GM21360 (cell line): ENCODE measurements at regions not wholly inside any gene's neighbourhood (a gene's known extent, or its start where the extent isn't known, plus 50 kb on each side); places are given as distances from the start of the nearest gene placed in this dataset.
"Not testable (repeated sequence)": the region's sequence is repeated elsewhere in the genome, so short reads cannot be mapped to it uniquely, and the experiment has no call there.

ENCODE experiments used
- ATAC-seq: cut with Tn5 transposase; IDR thresholded peaks from one replicate; pipeline ENCODE4 v1.9.1; 2021; ENCODE audit warnings: mild to moderate bottlenecking, moderate library complexity; ENCODE audit not compliant: unreplicated experiment

DNA sequence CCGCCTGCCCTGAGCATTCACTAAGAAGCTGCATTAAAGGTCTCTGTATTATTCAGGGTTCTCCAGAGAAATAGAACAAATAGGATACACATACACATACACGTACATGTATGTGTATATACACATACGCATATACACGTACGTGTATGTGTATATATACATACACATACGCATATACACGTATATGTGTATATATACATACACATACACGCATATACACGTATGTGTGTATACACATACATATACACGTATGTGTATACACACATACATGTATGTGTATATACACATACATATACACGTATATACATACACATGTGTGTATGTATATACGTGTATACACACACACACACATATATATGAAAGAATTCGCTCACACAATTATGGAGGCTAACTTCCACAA is 108.9 kb upstream of the BARHL2 start:
- no peak for ATAC-seq

DNA sequence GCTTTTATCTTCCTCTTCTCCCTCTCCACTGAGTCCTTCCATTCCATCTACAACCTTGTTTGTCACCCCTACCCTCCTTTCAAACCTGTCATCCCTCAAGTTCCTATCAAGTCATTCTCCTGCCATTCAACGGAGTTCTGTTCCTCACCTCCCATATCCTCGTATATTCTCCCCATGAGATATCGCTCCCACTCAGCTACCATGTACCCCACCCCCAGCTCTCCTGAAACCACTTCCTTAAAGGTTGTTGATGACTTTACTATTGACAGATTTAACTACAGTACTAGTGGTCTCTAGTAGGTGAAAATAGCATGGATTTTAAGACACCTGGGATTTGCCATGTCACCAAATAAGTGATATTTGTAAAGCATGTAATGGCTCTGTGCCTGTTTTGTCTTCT is 107.4 kb upstream of the BARHL2 start:
- ATAC-seq, result no peak

DNA sequence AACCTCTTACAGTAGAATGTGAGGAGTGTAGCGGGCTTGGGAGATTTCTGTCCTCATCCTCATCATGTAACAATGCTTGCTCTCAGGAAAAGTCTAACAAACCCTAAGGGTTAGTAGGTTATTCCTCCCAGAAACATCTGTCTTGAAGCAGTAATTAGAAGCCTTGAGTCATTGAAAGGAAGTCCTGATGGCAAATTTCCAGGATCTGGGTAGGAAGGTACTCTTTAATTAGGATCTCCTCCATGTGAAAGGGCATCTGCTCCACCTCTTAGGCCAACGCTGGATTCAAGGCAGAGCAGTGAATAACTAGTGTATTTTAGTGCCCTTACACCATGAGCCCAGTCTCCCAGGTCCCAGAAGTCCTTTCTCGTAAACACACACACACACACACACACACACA is 106.6 kb upstream of the BARHL2 start:
- no peak for ATAC-seq

DNA sequence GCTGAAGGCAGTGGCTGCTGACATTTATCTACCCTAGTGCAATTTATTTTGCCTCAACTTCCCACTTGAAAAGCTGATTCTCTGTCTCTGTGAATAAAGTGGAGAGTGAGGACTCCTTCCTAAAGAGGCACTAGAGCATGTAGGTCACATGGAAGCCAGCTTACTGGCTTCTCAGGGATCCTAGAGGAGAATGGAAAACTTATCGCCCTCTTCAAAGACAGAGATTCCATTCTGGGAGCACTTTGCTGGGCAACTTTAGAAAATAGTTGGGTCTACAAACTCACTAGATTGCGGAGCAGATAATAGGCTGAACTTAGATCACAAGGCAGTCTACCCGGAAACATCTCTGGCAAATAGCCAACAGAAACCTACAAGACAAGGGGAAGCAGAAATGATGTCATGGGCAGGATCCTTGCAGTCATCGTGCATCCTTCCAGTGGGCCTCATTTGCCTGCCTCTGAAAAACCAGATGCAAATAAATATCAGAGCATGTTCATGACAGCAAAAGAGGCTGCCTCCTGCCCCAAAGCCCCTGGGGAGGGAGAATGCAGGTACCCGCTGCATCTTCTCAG is 104.8 kb upstream of the BARHL2 start:
- ATAC-seq, result no peak

DNA sequence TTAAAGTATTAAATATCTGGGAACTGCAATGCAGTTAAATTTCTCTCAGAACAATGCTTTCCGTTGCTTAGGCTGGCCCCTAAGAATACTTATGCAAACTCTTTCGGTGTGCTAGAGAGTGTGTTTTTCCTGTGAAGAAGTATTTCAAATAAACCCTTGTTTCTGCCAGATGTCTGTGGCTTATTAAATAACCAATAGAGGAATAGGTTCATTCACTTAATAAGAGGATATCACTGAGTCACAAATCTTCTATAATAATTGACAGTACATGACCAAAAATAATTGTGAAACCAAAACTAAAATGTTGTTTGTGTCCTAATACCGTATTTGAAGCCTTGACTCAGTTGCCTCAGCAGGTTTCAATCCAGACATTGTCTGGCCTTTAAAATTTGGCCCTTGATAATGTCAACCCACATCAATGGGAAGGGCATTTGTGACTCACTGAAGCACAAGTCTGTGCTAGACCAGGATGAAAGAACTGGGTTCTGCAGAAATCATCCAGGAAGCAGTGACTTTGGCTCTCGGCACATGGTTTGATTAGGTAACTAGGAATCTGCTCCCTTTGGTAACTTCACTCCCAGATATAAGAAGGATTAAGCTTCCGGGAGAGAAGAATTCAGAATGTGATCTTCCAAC is 104.2 kb upstream of the BARHL2 start:
- ATAC-seq, result no peak

DNA sequence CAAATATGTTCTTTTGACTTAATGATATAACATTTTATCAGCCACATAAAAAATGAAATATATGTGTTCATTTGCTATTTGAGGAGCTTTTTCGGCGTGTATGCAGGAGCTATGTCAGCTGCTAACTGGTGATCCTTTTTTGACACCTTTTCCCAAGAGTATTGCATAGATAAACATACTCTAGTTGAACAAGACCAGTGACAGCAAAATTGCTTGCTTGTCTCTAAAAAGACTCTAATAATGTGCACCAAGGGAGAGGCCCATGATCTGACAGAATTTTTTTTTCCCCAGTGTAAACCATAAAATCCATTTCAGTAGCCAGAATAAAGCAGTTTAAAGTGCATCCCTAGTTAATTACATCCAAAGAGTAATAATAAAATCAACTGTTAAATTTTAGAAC is 103.6 kb upstream of the BARHL2 start:
- ATAC-seq, result no peak

DNA sequence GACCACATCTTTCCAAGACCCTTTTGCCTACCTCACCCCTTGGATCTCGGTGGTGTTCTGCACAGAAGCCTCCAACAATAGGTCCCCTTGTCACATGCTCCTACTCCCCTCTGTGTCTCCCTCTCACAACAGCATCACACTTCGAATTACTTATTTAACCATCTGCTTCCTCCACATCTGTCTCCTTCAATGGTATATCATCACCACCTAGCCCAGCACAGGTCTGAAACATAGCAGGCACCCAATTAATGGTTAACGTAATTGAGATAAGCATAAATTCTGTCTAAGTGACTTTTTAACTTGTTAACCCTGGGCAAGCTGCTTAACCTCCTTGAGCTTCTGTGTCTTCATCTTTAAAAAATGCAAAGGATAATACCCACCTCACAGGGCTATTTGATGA is 100.3 kb upstream of the BARHL2 start:
- ATAC-seq, result no peak

DNA sequence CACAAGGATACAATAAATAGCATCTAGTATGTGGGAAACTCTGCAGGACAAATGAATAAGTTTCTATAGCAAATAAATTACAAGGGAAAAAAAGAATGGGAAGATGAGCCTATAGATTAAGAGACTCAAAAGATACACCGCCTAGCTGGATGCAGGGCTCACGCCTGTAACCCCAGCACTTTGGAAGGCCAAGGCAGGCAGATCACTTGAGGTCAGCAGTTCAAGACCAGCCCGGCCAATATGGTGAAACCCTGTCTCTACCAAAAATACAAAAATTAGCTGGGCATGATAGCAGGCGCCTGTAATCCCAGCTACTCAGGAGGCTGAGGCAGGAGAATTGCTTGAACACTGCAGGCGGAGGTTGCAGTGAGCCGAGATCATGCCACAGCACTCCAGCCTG is 95.1 kb upstream of the BARHL2 start:
- not testable (repeated sequence) for ATAC-seq

DNA sequence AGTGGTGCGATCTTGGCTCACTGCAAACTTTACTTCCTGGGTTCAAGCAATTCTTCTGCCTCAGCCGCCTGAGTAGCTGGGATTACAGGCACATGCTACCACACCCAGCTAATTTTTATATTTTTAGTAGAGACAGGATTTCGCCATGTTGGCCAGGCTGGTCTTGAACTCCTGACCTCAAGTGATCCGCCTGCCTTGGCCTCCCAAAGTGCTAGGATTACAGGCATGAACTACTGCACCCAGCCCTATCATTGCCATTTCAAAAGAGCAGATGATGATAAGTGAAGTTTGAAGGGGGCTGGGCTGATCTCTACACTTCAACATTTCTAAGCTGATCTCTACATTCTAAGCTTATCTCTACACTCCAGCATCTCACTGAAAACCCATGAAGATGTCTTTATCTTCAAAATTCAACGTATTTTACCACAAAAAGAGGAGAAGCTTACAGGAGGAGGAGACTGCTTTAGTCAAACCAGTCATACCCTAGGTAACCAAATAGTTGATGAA is 94.4 kb upstream of the BARHL2 start:
- not testable (repeated sequence) for ATAC-seq

DNA sequence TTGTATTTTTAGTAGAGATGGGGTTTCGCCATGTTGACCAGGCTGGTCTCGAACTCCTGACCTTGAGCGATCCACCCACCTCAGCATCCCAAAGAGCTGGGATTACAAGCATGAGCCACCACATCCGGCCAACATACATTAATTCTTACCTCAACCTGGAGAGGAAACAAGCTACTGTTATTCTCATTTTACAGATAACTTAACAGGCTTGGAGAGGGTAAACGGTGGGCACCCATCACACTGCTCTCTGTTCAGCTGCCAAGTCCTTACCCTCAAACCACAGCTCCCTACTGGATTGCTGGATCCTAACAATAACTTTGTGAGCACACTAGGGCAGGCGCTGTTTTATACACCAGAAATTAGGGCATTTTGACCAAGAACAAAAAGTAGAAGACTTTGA is 93.6 kb upstream of the BARHL2 start:
- no peak for ATAC-seq

DNA sequence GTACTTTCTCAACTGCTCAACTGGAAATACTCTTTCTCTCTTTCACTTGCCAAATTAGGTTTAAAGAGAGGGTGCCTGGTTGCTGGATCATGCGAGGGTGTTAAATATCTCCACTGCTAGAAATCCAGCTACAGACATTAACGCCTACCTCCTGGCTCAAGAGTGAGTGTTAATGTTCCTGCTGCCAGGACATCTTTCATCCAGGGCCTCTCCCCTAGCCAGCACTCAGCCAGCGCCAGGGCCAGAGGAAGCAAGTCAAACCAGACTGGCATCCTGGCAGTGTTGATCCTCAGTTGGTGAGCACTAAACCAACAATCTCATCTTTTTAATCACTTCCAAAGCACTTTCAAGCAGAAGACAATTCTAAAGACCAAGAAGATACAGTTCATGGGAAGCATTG is 92.9 kb upstream of the BARHL2 start:
- ATAC-seq, result no peak

DNA sequence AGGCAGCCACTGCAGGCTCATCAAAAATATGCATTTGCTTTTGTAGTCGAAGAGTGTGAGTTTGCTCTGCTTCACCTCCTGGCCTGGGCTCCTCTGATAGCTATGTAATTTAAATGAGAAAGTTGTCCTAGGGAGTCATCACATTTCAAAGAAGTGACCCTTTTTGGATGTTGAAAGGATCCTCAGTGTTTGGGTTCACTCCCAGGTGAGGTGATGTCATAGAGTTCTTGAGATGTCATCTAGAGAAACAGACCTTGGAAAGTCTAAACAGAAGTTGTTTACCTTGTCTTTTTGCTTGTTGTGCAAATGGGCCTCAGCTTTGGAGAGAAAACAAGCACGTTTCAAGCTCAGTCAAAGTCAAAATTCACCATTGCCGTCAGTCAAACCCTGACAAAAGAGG is 92.0 kb upstream of the BARHL2 start:
- no peak for ATAC-seq

DNA sequence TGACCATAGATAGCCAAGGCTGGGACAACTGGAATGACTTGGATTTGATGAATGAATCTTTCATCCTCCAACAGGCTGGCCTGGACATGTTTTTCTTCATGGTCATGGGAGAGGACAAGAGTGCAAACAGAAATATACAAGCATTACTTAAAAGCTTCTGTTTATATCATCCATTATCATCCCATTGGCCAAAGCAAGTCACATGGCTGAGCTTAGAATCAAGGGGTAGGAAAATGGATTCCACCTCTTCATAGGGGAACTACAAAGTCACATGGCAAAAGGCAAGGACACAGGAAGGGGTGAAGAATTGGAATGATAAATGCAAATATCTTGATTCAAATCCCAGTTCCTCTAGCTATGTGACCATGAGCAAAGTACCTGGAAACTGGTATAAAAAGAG is 90.2 kb upstream of the BARHL2 start:
- no peak for ATAC-seq

DNA sequence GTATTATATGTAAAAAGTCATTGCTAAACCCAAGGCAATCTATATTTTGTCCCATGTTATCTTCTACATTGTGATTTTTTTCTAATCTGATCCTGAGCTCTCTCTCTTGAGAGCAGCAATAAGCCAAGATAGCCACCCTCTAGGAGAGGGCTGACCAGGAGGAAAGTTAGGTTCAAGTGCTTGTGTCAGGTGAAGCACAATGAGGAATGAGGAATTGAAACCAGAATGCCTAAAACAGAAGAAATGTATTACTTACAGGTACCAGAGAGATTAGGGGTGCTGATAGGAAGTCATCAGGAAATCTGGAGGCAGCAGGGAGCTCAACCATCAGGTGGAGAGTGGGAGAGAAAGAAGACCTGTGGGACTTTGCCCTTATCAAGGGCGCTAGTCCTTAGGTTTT is 85.5 kb upstream of the BARHL2 start:
- no peak for ATAC-seq

DNA sequence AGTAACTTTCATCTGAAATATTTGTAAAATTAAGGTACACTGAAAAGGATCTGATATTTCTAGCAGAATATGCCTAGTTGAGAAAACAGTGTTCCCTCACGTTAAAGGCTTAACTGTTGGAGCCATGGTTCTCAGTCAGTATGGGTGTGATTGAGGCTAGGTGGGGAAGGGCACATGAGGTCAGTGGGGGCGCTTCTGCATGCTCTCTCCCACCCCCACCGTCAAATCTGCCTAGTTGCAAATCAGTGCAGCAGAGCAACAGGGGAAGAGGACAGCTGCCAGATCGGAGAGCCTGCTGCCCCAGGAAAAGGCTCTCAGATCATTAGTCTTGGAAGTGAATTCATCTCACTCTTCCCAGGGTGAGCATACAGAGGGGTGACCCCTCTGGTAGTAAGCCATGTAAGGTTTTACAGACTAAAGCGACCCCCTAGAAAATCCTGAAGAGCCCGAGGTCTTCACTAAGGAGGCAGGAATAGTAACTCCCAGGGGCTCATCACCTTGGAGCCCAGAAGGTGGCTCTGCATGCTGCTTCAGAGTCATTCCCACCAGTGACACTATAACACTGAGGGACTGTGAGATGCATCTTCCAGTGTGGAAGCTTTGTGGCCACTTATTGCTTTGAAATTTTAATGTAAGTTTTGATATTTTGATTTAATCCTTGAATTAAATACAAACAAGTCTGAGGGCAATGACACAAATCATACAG is 83.1 kb upstream of the BARHL2 start:
- ATAC-seq, result no peak

DNA sequence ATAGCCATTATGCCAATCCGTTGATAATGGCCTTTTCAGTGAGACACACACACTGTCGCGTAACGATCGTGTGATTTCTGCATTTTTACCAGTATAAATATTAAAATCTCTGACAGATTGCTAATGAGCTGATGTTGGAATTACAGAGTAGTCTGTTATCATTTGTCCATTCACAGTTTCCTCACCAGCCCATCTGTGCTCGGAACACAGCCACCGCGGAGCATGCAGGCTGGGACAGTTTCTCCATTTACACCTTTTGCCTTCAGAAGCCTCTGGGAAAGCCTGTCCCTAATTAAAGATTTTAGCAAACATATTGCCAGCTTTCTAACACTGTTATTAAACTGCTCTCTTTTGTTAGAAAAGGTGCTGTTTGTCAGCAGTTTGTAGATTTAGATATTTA is 82.2 kb upstream of the BARHL2 start:
- ATAC-seq, result no peak

DNA sequence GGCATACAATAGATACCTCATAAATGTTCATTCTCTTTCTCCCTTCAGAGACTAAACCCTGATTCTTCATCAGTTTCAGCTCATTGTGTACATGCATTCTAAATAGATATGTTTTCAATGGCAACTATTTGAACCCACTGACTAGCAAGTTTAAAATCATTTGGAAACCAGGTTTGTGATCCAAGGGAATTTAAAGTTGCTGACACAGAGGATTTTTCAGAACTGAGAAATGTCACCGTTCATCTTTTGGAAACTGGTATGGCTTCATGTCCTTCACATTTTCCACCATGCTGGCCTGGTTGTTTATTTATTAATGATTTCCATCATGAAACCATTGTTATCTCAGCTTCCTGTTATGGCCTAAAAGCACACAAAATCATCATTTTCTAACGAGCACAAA is 81.8 kb upstream of the BARHL2 start:
- no peak for ATAC-seq

DNA sequence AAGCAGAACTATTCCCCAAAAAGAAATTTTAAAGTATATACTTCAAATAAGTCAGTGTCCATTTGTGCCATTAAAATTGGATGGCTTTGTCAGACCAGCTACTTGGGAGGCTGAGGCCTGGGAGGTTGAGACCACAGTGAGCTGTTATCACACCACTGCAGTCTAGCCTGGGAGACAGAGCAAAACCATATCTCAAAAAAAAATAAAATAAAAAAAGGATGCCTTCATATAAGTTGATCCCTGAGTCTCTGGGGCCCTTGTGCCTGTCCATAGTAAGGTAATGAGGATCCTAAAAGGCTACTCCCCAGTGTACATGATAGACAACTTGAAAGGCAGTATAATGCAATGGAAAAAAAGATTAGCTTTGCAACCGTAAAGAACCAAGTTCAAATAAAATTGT is 81.2 kb upstream of the BARHL2 start:
- ATAC-seq, result no peak

DNA sequence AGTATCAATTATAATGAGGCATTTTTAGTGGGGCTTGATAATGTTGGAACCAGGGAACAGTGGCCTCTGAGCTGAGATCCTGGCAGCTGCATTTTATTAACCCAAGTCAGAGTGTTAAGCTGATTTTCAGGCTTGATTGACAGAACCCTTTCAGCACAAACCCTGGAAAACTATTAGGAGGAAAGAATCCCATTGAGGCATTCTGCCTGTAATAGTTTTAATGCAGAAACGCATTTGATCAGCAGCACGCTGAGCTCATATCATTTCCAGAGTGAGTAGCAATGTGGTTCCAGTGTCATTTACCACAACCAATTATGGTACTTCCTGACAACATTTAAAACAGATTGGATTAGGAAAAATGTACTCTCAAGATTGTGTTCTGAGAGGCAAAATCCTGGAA is 78.3 kb upstream of the BARHL2 start:
- ATAC-seq, result no peak

DNA sequence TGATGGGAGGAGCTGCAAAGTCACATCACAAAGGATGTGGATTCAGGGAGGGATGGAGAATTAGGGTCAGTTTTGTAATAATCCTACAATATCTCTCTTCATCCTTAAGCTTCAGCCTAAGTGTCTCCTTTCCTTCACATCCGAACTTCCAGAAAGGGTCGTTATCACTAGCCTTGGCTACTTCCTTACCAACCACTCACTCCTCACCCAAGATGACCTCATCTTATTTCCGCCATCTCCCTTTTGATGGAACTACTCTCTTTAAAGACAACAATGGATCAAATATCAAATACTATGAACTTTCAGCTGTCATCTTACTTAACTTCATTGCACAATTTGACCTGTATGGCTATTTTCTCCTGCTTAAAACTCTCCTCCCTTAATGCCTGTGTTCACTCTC is 69.6 kb upstream of the BARHL2 start:
- no peak for ATAC-seq

DNA sequence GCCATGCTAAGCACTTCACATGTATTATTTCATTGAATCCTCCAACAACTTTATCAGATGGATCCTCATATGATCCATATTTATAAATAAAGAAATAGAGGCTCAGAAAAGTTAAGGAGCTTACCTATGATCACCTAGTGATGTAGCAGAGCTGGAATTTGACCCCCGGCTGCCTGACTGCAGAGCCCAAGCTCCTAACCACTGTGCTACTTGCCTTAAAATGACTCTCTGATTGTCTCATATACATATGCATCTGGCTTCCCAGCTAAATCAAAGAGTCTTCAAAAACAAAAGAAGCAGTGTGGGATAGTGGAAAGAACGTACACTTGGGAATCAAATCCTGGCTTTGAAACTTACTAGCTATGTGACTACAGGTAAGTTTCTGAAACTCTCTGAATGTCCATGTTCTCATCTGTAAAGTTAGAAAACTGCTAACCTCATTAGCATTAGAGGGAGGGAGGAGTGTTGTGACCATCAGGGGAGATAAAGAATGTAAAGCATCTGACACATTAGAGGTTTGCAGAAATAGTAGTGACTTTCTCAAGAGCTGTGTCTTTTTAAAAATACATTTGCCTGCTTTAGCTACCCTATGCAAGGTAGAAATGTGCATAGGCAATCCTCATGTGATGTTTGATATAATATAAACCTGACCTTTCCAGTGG is 67.2 kb upstream of the BARHL2 start:
- no peak for ATAC-seq

DNA sequence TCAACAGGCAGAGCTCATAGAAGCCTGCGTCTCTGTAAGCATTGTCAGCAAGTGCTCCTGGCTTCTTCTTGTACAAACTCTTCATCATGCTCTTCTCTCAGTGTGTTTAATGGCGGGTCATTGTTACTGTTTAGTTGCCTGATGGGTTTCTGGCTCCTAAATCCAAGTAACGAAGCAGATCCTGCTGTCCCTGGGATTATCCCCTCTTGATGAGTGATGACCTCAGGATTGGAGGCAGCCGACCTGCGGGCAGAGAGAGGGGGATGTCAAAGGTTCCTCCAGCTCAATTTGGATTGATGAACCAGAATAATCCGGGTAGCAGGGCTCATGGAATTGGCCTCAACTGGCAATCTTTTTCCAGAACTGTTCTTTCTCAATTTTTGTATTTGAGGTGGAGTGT is 66.1 kb upstream of the BARHL2 start:
- no peak for ATAC-seq
